Gastroesophageal sphincter (tissue), 3 donors: ENCODE measurements at regions not wholly inside any gene's neighbourhood (a gene's known extent, or its start where the extent isn't known, plus 50 kb on each side); places are given as distances from the start of the nearest gene placed in this dataset.

ENCODE experiments used
- POLR2AphosphoS5 ChIP-seq: sonication (generic); formaldehyde crosslinking; IDR thresholded peaks from one replicate; pipeline ENCODE4 v1.6.1; 2017; ENCODE audit warnings: antibody characterized with exemption
- TF ChIP-seq, protein P1 (sequence below), 4 experiments: fragments of 200-600 bp in 2 of 4; fragments of 450-650 bp in 2 of 4; sonication (generic) in 1 of 4; IDR thresholded peaks; one replicate each; pipeline ENCODE4 v1.5.1; 2017 to 2019; ENCODE audit warnings: antibody characterized with exemption in 4 of 4, mild to moderate bottlenecking in 2 of 4, moderate library complexity in 2 of 4

DNA sequence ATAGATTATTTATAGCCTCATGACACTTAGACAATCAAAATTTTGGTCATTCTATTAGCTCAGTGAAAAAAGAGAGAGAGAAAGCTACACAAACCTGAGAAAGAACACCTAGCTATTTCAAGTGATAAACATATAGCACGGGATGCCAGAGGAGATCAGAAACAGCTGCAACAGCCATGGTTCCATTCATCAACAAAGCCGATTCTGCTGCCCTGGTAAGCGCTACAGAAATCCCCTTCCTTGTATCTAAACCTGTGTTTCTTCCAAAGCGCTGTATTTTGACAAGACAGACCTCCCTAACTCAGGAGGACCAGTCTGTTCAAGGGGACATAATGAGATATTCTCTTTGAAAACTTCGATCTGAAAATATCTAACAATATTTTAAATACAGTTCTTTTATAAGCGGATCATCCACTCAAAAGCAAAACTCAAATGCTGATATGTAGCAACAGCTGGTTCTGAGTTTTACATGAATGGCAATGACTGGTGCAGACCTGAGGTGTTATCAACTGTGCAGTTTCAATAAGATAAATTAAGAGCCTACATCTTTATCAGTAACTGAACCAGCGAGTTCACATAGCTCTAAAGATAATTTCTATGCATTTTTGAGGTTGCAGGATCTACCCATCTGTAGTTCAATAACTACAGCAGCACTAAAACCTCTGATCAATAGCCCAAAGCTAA is 447.8 kb downstream of the FRK start:
- TF ChIP-seq, protein P1, sequence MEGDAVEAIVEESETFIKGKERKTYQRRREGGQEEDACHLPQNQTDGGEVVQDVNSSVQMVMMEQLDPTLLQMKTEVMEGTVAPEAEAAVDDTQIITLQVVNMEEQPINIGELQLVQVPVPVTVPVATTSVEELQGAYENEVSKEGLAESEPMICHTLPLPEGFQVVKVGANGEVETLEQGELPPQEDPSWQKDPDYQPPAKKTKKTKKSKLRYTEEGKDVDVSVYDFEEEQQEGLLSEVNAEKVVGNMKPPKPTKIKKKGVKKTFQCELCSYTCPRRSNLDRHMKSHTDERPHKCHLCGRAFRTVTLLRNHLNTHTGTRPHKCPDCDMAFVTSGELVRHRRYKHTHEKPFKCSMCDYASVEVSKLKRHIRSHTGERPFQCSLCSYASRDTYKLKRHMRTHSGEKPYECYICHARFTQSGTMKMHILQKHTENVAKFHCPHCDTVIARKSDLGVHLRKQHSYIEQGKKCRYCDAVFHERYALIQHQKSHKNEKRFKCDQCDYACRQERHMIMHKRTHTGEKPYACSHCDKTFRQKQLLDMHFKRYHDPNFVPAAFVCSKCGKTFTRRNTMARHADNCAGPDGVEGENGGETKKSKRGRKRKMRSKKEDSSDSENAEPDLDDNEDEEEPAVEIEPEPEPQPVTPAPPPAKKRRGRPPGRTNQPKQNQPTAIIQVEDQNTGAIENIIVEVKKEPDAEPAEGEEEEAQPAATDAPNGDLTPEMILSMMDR (IDR thresholded peaks at IDR 0.05) = no peak
- TF ChIP-seq POLR2AphosphoS5 = no peak
